ENCODE measurements at regions not wholly inside any gene's neighbourhood (a gene's known extent, or its start where the extent isn't known, plus 50 kb on each side); places are given as distances from the start of the nearest gene placed in this dataset.

GRCh38 chr6:91114123-91114708 lies 527.3 kb upstream of the MAP3K7 start:
- no peak overlapping the region for H3K4me3 ChIP-seq
- no peaks in the 10 kb centered on the region for H3K4me1 ChIP-seq
- ATAC-seq (no peak), DNase-seq (no peak)
- intact Hi-C loops (cut with DNase I), result no loop called here
- H3K9me3 ChIP-seq, result no peaks in the 10 kb centered on the region
- H3K27me3 ChIP-seq, result peaks cover 0 to 5% (median 0%) of the 10 kb centered on the region in 9 donors
- 79 to 89% (median 87%) methylated on average over 2 of the region's 2 CpGs for WGBS, 4 donors
- H3K36me3 ChIP-seq, result no peaks in the 10 kb centered on the region
- no peak for TF ChIP-seq CTCF (IDR thresholded peaks at IDR 0.05)
- no peak for TF ChIP-seq POLR2A (IDR thresholded peaks at IDR 0.05)
- no peak overlapping the region for H3K27ac ChIP-seq

GRCh38 chr6:91106083-91106482 lies 519.2 kb upstream of the MAP3K7 start:
- intact Hi-C loops (cut with DNase I), result no loop called here

DNA sequence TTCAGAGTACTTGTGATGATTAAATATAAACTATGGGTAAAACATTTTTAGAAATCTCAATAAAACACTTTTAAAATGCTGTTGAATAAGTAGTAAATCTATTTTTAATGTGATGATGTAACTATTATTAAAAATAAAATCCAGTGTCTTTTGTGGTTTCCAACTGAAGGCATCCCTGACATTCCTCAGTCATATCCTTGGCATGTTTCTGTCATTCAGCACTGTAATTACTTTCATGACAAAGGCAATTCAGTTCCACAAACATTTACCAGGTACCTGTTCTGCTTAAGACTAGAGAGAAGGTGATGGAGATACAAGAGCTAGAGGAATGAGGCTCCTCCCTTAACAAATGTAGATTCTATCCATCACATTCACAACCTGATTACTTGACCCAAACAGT lies 518.7 kb upstream of the MAP3K7 start:
- Histone ChIP-seq H3K9me3 (no peaks in the 10 kb centered on the region), H3K4me1 (no peaks in the 10 kb centered on the region), H3K27me3 (peaks cover 0 to 6% (median 0%) of the 10 kb centered on the region in 9 donors), H3K4me3 (no peak overlapping the region), H3K27ac (no peak overlapping the region), H3K36me3 (no peaks in the 10 kb centered on the region)
- intact Hi-C loops (cut with DNase I), result no loop called here
- DNase-seq (no peak), ATAC-seq (no peak)
- no peak for TF ChIP-seq POLR2A (IDR thresholded peaks at IDR 0.05)
- no peak for TF ChIP-seq CTCF (IDR thresholded peaks at IDR 0.05)

More at GRCh38 chr6:91106083-91106482, 519.2 kb upstream of the MAP3K7 start:
- no peak for ATAC-seq
- Histone ChIP-seq H3K4me1 (no peaks in the 10 kb centered on the region), H3K9me3 (no peaks in the 10 kb centered on the region), H3K27me3 (peaks cover 0 to 6% (median 0%) of the 10 kb centered on the region in 9 donors), H3K4me3 (no peak overlapping the region), H3K36me3 (no peaks in the 10 kb centered on the region), H3K27ac (no peak overlapping the region)
- 64 to 77% (median 67%) methylated on average over 2 of the region's 2 CpGs for WGBS, 4 donors
- TF ChIP-seq CTCF (IDR thresholded peaks at IDR 0.05) (no peak), POLR2A (IDR thresholded peaks at IDR 0.05) (no peak)
- DNase-seq, result no peak

DNA sequence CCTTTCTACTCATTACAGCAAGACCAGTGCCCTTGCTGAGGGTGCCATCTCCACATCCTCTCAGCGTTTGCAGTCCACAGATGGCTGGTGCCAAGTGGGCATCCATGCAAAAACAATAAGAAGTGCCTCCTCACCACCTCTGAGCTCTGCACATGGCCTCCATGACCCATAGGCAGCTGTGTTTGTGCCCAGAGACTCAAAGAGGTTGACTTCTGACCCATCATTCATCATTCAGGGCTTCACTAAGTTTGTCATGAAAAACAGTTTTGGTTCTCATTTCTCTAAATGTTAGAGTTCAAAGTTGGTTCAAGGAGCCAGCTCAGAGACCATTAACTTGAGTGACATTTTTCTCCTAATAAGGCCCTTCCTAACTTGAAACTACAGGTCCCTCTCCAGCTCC lies 512.6 kb upstream of the MAP3K7 start:
- intact Hi-C loops (cut with DNase I), result no loop called here
- 71 to 100% (median 84%) methylated on average over 1 of the region's 1 CpG for WGBS, 4 donors
- ATAC-seq, result no peak
- H3K9me3 ChIP-seq, result no peaks in the 10 kb centered on the region
- no peak overlapping the region for H3K27ac ChIP-seq
- DNase-seq, result no peak
- no peaks in the 10 kb centered on the region for H3K36me3 ChIP-seq
- TF ChIP-seq POLR2A (IDR thresholded peaks at IDR 0.05), result no peak
- no peak for TF ChIP-seq CTCF (IDR thresholded peaks at IDR 0.05)
- peaks cover 0 to 7% (median 0%) of the 10 kb centered on the region in 12 donors for H3K4me1 ChIP-seq
- no peaks in the 10 kb centered on the region for H3K27me3 ChIP-seq
- H3K4me3 ChIP-seq, result no peak overlapping the region
